ENCODE measurements at regions not wholly inside any gene's neighbourhood (a gene's known extent, or its start where the extent isn't known, plus 50 kb on each side); places are given as distances from the start of the nearest gene placed in this dataset.
"Not testable (repeated sequence)": the region's sequence is repeated elsewhere in the genome, so short reads cannot be mapped to it uniquely, and the experiment has no call there.

DNA sequence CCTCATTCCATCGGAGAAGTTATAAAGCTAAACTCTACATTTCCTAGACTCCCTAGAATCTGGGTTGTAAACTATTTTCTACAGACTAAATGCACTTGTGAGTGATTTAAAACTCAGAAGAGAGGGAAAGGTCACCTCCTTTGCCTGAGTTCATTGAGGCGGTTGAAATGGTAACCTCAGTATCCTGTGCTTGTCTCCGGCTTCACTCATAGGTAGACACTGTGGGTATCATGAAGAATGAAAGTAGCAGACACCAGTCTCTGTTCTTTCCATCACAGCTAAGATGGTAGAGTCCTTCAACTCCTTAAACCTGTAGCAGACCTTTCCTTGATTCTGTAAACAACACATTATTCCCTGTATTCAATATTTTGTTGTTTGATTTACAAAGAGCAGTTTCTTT lies 291.3 kb upstream of the ANKRD50 start:
- WGBS, 10 experiments, result 68 to 100% (median 91%) methylated on average over 2 to 3 of the region's 3 CpGs
- peaks cover 0 to 4% of the 10 kb centered on the region in 2 donors for H3K4me1 ChIP-seq (replicated peaks in 1 of 2)
- in situ Hi-C loops (cut with MboI; ENCODE audit: low pct_unique_long_range_greater_than_20kb in 2 of 9, low sequenced_read_pairs in 9 of 9, unreplicated experiment in 9 of 9), result no loop called here

DNA sequence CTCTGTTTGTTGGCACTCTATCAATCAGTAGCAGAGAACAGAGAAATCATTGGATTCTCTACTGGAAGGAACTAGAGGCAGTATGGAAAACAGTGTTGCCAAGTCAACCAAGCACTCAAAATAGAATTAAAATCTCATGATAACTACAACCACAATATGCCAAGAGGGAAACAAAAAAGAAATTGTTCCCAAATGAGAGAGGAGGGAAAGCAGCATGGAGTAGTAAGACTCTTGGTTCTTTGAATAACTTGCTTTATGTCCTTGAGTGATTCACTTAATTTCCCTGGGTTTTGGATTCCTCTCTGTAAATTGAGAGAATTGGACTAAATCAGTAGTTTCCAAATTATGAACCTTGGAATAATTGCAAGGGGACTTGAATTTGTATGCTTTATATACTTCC lies 285.5 kb upstream of the ANKRD50 start:
- no peaks in the 10 kb centered on the region for H3K4me1 ChIP-seq (replicated peaks in 1 of 2)
- H3K27ac ChIP-seq, result no peak overlapping the region
- in situ Hi-C loops (cut with MboI; ENCODE audit: low pct_unique_long_range_greater_than_20kb in 2 of 9, low sequenced_read_pairs in 9 of 9, unreplicated experiment in 9 of 9), result no loop called here
- no peak overlapping the region for H3K4me3 ChIP-seq
- ATAC-seq (replicated peaks in 6 of 8), result peak in 1 of 8 experiments; percentile 41

More for the DNA sequence above, 291.3 kb upstream of the ANKRD50 start:
- no peak for ATAC-seq (replicated peaks in 6 of 8)
- no peak overlapping the region for H3K4me3 ChIP-seq
- H3K27ac ChIP-seq, result no peak overlapping the region

DNA sequence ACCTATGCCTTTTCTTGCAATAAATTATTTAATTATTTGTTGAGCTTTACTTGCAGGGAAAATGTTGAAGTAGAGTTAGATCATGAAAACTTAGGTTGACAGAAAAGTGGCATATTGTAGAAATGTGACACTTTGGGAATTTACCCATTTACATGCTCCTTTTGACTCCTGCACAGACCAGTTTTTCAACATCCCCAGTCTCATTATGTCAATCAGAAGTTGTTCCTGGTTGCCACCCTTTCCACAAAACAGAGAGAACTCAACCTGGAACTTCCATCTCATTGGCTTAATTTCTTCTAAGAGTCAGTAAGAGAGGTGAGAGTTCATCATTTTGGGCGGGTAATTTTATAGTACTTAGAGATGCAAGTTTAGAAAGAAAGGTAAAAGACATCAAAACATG lies 284.6 kb upstream of the ANKRD50 start:
- Histone ChIP-seq H3K27ac (no peak overlapping the region), H3K4me1 (replicated peaks in 1 of 2) (no peaks in the 10 kb centered on the region), H3K4me3 (no peak overlapping the region)
- in situ Hi-C loops (cut with MboI; ENCODE audit: low pct_unique_long_range_greater_than_20kb in 2 of 9, low sequenced_read_pairs in 9 of 9, unreplicated experiment in 9 of 9), result no loop called here
- ATAC-seq (replicated peaks in 6 of 8), result no peak
- 50 to 100% (median 100%) methylated on average over 1 of the region's 1 CpG; no CpG with 5 or more reads in 1 of the 10 experiments for WGBS, 10 experiments

DNA sequence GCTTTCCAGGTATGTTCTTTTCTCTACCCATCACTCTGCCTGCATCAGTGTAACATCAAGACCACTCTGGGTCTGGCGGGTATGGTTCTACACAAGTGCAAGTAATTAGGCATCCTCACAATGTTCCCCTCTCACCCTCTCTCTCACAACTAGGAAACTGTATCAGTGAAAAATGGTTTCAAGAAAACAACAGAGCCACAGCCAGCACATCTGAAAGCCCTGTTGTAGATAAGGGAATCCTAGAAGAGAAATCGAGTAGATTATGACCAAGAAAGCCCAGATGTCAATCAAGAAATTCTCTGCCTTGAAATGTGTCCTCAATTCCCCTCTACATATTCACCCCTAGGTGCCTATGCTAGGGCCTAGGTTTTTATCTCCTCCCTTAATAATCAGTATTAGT lies 281.3 kb upstream of the ANKRD50 start:
- ATAC-seq (replicated peaks in 6 of 8), result no peak
- 33 to 100% (median 88%) methylated on average over 1 of the region's 2 CpGs; no CpG with 5 or more reads in 3 of the 10 experiments for WGBS, 10 experiments
- Histone ChIP-seq H3K4me3 (no peak overlapping the region), H3K4me1 (replicated peaks in 1 of 2) (no peaks in the 10 kb centered on the region), H3K27ac (no peak overlapping the region)
- in situ Hi-C loops (cut with MboI; ENCODE audit: low pct_unique_long_range_greater_than_20kb in 2 of 9, low sequenced_read_pairs in 9 of 9, unreplicated experiment in 9 of 9), result no loop called here

DNA sequence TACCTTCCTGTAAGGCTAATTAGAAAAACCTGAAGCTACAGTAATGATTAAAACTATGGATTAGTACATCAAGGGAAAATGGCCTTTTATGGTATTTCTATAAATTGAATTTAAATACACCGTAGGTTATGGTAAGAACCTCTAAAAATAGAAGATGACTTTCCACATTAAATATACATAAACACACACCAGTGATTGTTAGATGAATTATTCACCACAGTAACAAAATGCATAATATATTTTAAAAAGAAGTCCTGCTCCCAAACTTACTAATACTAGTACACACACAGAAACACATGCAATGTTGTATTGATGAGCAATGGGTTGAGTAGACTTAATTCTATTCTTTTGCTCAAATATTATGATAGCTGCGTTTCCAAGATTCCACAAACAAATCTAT lies 277.9 kb upstream of the ANKRD50 start:
- peak in 3 of 8 experiments; percentile 63 to 87 (median 67) for ATAC-seq (replicated peaks in 6 of 8)
- in situ Hi-C loops (cut with MboI; ENCODE audit: low pct_unique_long_range_greater_than_20kb in 2 of 9, low sequenced_read_pairs in 9 of 9, unreplicated experiment in 9 of 9), result no loop called here
- H3K27ac ChIP-seq, result no peak overlapping the region
- H3K4me1 ChIP-seq (replicated peaks in 1 of 2), result no peaks in the 10 kb centered on the region
- 20 to 100% (median 82%) methylated on average over 1 to 2 of the region's 2 CpGs for WGBS, 10 experiments
- no peak overlapping the region for H3K4me3 ChIP-seq

DNA sequence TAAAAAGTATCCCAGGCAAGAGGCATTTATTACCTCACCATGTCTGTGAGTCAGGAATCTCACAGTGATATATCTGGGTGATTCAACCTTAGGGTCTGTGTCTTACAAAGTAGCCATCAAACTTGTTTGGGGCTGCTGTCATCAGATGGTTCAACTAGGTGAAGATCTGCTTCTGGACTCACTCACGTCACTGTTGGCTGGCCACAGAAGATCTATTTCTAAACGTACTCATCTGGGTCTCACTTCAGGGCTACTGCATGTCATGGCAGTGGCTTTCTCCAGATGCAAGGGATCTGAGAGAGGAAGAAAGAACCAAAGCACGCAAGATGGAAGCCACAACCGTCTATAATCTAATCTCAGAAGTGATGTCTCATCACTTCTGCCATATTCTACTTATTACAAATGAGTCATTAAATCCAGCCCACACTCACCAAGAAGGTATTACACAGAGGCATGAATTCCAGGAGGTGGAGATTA lies 267.8 kb upstream of the ANKRD50 start:
- 0 to 100% (median 84%) methylated on average over 1 to 4 of the region's 4 CpGs; no CpG with 5 or more reads in 2 of the 10 experiments for WGBS, 10 experiments
- in situ Hi-C loops (cut with MboI; ENCODE audit: low pct_unique_long_range_greater_than_20kb in 2 of 9, low sequenced_read_pairs in 9 of 9, unreplicated experiment in 9 of 9), result no loop called here
- Histone ChIP-seq H3K4me3 (no peak overlapping the region), H3K27ac (no peak overlapping the region), H3K4me1 (replicated peaks in 1 of 2) (no peaks in the 10 kb centered on the region)
- ATAC-seq (replicated peaks in 6 of 8), result peak in 3 of 8 experiments; percentile 72 to 88 (median 77)

DNA sequence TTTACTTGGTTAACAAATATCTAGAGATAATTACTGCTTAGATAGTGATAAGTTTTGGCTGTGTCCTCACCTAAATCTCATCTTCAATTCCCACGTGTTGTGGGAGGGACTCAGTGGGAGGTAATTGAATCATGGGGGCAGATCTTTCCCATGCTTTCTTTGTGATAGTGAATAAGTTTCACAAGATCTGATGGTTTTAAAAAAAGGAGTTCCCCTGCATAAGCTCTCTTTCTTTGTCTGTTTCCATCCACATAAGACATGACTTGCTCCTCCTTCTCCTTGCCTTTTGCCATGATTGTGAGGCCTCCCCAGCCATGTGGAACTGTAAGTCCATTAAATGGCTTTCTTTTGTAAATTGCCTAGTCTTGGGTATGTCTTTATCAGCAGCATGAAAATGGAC lies 266.0 kb upstream of the ANKRD50 start:
- WGBS, 10 experiments, result 0 to 40% (median 38%) methylated on average over 1 of the region's 1 CpG; no CpG with 5 or more reads in 5 of the 10 experiments
- ATAC-seq (replicated peaks in 6 of 8); H3K27ac ChIP-seq; in situ Hi-C loops (cut with MboI; ENCODE audit: low pct_unique_long_range_greater_than_20kb in 2 of 9, low sequenced_read_pairs in 9 of 9, unreplicated experiment in 9 of 9); H3K4me3 ChIP-seq; H3K4me1 ChIP-seq (replicated peaks in 1 of 2): not testable (repeated sequence)

DNA sequence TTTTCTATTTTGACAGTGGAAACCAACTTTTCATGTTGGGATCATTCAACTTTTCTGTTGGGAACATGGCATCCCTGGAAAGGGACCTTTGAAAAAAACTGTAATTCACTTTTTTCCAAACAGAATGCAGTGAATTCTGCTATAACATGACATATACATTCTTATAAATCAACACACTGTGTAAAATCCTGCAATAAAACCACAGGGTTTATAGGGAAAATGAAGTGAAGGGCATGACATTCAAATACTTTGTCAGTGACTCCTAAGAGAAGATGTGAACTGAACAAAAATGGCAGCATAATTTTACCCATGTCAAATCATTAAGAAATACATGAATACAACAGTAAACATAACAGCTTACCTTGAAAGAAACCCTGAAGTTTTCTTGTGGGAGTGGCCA lies 264.5 kb upstream of the ANKRD50 start:
- in situ Hi-C loops (cut with MboI; ENCODE audit: low pct_unique_long_range_greater_than_20kb in 2 of 9, low sequenced_read_pairs in 9 of 9, unreplicated experiment in 9 of 9), result no loop called here
- no peak overlapping the region for H3K27ac ChIP-seq
- ATAC-seq (replicated peaks in 6 of 8), result no peak
- no peaks in the 10 kb centered on the region for H3K4me1 ChIP-seq (replicated peaks in 1 of 2)
- no peak overlapping the region for H3K4me3 ChIP-seq

DNA sequence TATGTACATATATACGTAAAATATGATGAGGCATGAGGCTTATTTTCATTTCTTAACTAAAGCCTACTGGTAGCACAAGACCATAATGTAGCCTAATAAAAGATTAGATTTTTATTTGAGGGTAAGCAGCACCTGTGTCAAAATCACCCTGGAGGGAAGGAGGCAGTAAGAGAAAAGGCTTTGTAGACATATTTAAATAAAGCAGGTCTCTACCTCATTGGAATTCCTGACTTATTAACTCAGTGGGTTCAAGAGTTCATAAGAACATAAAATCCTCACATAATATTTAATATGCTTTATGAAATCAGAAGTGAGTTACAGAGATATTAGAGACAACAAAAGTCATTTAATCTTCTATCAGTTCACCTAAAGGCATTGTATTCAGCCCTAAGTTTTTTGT lies 261.6 kb upstream of the ANKRD50 start:
- peak in 1 of 8 experiments; percentile 71 for ATAC-seq (replicated peaks in 6 of 8)
- H3K4me3 ChIP-seq, result no peak overlapping the region
- H3K4me1 ChIP-seq (replicated peaks in 1 of 2), result no peaks in the 10 kb centered on the region
- WGBS, 10 experiments, result 0 to 100% (median 56%) methylated on average over 1 of the region's 1 CpG; no CpG with 5 or more reads in 2 of the 10 experiments
- in situ Hi-C loops (cut with MboI; ENCODE audit: low pct_unique_long_range_greater_than_20kb in 2 of 9, low sequenced_read_pairs in 9 of 9, unreplicated experiment in 9 of 9), result no loop called here
- H3K27ac ChIP-seq, result no peak overlapping the region

DNA sequence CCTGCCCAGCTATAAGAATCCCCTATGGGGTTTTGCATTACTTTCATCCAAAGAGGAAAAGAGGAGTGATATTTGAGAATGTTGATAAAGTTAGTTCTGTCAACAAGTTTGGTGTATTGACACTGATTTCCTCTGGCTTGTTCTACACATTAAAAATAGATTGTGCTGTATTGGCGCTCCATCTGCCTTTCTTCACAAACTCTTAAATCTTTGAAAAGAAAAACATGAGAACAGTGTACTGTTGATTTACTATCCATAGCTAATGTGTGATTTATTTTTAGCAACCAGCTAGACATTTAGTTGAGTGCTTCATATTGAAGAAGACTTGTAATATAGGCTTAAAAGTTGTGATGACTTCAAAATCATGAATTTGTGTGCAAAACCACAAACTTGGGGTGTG lies 261.2 kb upstream of the ANKRD50 start:
- WGBS, 10 experiments, result 80 to 100% (median 100%) methylated on average over 1 of the region's 1 CpG; no CpG with 5 or more reads in 2 of the 10 experiments
- in situ Hi-C loops (cut with MboI; ENCODE audit: low pct_unique_long_range_greater_than_20kb in 2 of 9, low sequenced_read_pairs in 9 of 9, unreplicated experiment in 9 of 9), result no loop called here
- H3K4me3 ChIP-seq, result no peak overlapping the region
- ATAC-seq (replicated peaks in 6 of 8), result peak in 1 of 8 experiments; percentile 37
- H3K4me1 ChIP-seq (replicated peaks in 1 of 2), result no peaks in the 10 kb centered on the region
- no peak overlapping the region for H3K27ac ChIP-seq

DNA sequence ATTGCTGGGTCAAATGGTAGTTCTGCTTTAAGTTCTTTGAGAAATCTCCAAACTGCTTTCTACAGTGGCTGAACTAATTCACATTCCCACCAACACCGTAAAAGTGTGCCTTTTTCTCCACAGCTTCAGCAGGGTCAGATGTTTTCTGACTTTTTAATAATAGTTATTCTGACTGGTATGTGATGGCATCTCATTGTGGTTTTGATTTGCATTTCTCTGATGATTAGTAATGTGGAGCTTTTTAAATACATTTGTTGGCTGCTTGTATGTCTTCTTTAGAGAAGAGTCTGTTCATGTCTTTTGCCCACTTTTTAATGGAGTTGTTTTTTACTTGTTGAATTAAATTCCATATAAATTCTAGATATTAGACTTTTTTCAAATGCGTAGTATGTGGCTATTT lies 257.5 kb upstream of the ANKRD50 start:
- 17 to 100% (median 92%) methylated on average over 1 to 2 of the region's 2 CpGs; no CpG with 5 or more reads in 1 of the 10 experiments for WGBS, 10 experiments
- no peak for ATAC-seq (replicated peaks in 6 of 8)
- in situ Hi-C loops (cut with MboI; ENCODE audit: low pct_unique_long_range_greater_than_20kb in 2 of 9, low sequenced_read_pairs in 9 of 9, unreplicated experiment in 9 of 9), result no loop called here
- peaks cover 0 to 5% of the 10 kb centered on the region in 2 donors for H3K4me1 ChIP-seq (replicated peaks in 1 of 2)
- no peak overlapping the region for H3K4me3 ChIP-seq
- no peak overlapping the region for H3K27ac ChIP-seq

DNA sequence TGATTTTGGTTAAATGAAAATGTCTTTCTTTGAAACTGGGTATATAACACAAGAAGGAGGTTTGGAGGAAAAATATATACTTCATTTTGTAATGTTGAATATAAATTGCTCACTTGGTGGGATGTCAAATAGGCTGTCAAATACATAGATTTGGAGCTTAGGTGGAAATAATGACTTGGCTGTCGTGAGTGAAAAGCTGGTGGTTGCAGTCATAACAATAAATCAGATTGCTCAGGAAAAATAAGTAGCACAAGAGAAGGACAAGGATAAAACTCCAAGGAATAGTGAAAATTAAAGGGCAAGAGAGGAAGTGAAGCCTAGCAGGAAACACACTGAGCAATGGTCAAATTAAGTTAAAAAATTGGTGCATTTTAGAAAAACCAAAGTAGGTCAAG lies 253.0 kb upstream of the ANKRD50 start:
- ATAC-seq (replicated peaks in 6 of 8), result peak in 1 of 8 experiments; percentile 26
- Histone ChIP-seq H3K4me1 (replicated peaks in 1 of 2) (peaks cover 0 to 11% of the 10 kb centered on the region in 2 donors), H3K4me3 (no peak overlapping the region), H3K27ac (no peak overlapping the region)
- 20 to 100% (median 66%) methylated on average over 1 of the region's 1 CpG for WGBS, 10 experiments
- in situ Hi-C loops (cut with MboI; ENCODE audit: low pct_unique_long_range_greater_than_20kb in 2 of 9, low sequenced_read_pairs in 9 of 9, unreplicated experiment in 9 of 9), result no loop called here

DNA sequence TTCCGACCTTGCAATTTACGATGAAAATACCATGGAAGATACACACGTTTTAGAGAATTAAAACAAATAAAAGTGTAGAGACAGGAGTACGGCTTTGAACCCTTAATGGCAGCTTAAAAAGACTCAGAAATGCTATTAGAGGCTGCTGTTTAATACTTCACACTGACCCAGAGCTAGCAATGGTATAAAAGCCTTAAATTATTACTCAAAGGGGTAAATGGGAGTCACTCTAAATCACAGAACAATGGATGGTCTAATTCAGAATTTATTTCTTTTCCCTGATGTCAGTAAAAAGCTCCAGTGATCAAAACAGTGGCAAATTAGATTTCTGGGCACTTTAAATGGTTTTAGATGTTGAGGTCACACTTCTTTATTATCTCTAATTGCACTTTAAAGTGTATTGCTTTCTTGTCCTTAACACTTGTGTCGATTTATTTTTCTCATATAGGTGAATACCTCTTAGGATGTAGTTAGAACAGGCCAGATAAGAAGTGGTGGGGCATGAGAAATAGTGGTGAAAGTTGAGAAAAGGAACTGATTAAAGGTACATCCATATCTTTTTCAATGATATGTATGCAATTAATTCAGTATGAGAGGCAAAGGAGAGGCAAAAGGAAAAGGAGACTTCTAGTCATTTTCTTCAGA lies 252.4 kb upstream of the ANKRD50 start:
- WGBS, 10 experiments, result 30 to 100% (median 69%) methylated on average over 2 to 5 of the region's 5 CpGs
- no peak overlapping the region for H3K4me3 ChIP-seq
- H3K4me1 ChIP-seq (replicated peaks in 1 of 2), result peaks cover 0 to 11% of the 10 kb centered on the region in 2 donors
- ATAC-seq (replicated peaks in 6 of 8), result peak in 5 of 8 experiments; percentile 25 to 80 (median 73)
- no peak overlapping the region for H3K27ac ChIP-seq
- in situ Hi-C loops (cut with MboI; ENCODE audit: low pct_unique_long_range_greater_than_20kb in 2 of 9, low sequenced_read_pairs in 9 of 9, unreplicated experiment in 9 of 9), result no loop called here

DNA sequence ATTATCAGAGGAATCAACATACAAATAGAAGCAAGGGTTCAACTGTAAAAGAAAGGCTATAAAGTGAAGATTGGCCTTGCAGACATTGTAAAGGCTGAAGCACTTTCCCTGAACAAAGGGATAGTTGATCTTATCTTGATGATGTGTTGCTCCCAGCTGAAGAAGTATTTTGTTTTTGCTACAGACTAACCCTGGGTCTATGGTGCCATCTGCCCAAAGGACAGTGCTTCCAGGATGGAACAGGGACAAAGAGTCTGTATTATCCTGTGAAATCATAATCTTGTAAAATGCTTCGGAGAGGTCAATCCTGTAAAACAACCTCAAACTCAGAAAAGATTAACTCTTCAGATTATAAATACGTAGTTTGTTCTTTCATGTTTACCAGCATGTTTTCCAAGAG lies 251.7 kb upstream of the ANKRD50 start:
- H3K27ac ChIP-seq, result no peak overlapping the region
- H3K4me3 ChIP-seq, result no peak overlapping the region
- 71 to 100% (median 85%) methylated on average over 1 to 2 of the region's 2 CpGs; no CpG with 5 or more reads in 2 of the 10 experiments for WGBS, 10 experiments
- H3K4me1 ChIP-seq (replicated peaks in 1 of 2), result peaks cover 0 to 11% of the 10 kb centered on the region in 2 donors
- no peak for ATAC-seq (replicated peaks in 6 of 8)
- in situ Hi-C loops (cut with MboI; ENCODE audit: low pct_unique_long_range_greater_than_20kb in 2 of 9, low sequenced_read_pairs in 9 of 9, unreplicated experiment in 9 of 9), result no loop called here

All from motor neuron (in vitro differentiated cells).